Thymus (tissue), 11 donors: ENCODE measurements at regions not wholly inside any gene's neighbourhood (a gene's known extent, or its start where the extent isn't known, plus 50 kb on each side); places are given as distances from the start of the nearest gene placed in this dataset.

Source experiments
- DNase-seq, 9 donors: peaks; one replicate each; pipeline ENCODE4 v3.0.0-alpha.2; 2013; ENCODE audit warnings: low spot score in 9 of 9, low read depth in 6 of 9, missing footprints in 1 of 9
- H3K27ac ChIP-seq, 2 donors: one replicate each; pipeline ENCODE4 v1.5.1; 2013; ENCODE audit warnings: control low read depth in 1 of 2, low read depth in 1 of 2, low read length in 1 of 2, mild to moderate bottlenecking in 1 of 2, moderate library complexity in 1 of 2
- H3K27me3 ChIP-seq, 2 donors: one replicate each; pipeline ENCODE4 v1.5.1; 2013; ENCODE audit warnings: low read length in 1 of 2; ENCODE audit not compliant: control insufficient read depth in 2 of 2, insufficient read depth in 1 of 2
- H3K36me3 ChIP-seq, 2 donors: one replicate each; pipeline ENCODE4 v1.5.1; 2013; ENCODE audit warnings: low read length in 1 of 2, mild to moderate bottlenecking in 1 of 2, moderate library complexity in 1 of 2; ENCODE audit not compliant: control insufficient read depth in 2 of 2, insufficient read depth in 2 of 2
- H3K4me1 ChIP-seq, 2 donors: one replicate each; pipeline ENCODE4 v1.5.1; 2013; ENCODE audit warnings: low read length in 2 of 2; ENCODE audit not compliant: control insufficient read depth in 2 of 2, insufficient read depth in 2 of 2
- H3K4me3 ChIP-seq, 2 donors: one replicate each; pipeline ENCODE4 v1.5.1; 2013; ENCODE audit warnings: low read length in 2 of 2, control low read depth in 1 of 2, mild to moderate bottlenecking in 1 of 2
- H3K9me3 ChIP-seq, 2 donors: one replicate each; pipeline ENCODE4 v1.5.1; 2013; ENCODE audit warnings: low read length in 1 of 2, mild to moderate bottlenecking in 1 of 2; ENCODE audit not compliant: control insufficient read depth in 2 of 2, insufficient read depth in 1 of 2
- WGBS: extraction: QIAGEN DNeasy Blood & Tissue Kit; methylation state at CpG from one replicate; pipeline ENCODE4 v1.1.7; 2013; 5-methylcytosine and 5-hydroxymethylcytosine counted together
- donor health status: healthy.

GRCh38 chr12:89782807-89783206 is 74.2 kb upstream of the ATP2B1 start:
- WGBS: 99% methylated on average over 1 of the region's 1 CpG
- H3K27ac ChIP-seq: no peak overlapping the region
- H3K4me1 ChIP-seq: no peaks in the 10 kb centered on the region
- no peak for DNase-seq
- no peaks in the 10 kb centered on the region for H3K36me3 ChIP-seq
- no peak overlapping the region for H3K4me3 ChIP-seq
- H3K27me3 ChIP-seq: no peaks in the 10 kb centered on the region
- peaks cover 0 to 9% of the 10 kb centered on the region in 2 donors for H3K9me3 ChIP-seq

- 99% methylated on average over 2 of the region's 2 CpGs for WGBS
- no peak for DNase-seq
These were observed 73.4 kb upstream of the ATP2B1 start for GRCh38 chr12:89781946-89782550.

GRCh38 chr12:89781156-89781555 is 72.5 kb upstream of the ATP2B1 start:
- Histone ChIP-seq H3K36me3 (no peaks in the 10 kb centered on the region), H3K27ac (no peak overlapping the region), H3K27me3 (no peaks in the 10 kb centered on the region), H3K4me1 (no peaks in the 10 kb centered on the region), H3K9me3 (peaks cover 0 to 2% of the 10 kb centered on the region in 2 donors), H3K4me3 (no peak overlapping the region)
- DNase-seq: no peak
- 97% methylated on average over 1 of the region's 1 CpG for WGBS

More at GRCh38 chr12:89781946-89782550, 73.4 kb upstream of the ATP2B1 start:
- no peaks in the 10 kb centered on the region for H3K4me1 ChIP-seq
- H3K36me3 ChIP-seq: no peaks in the 10 kb centered on the region
- no peak overlapping the region for H3K4me3 ChIP-seq
- no peak overlapping the region for H3K27ac ChIP-seq
- peaks cover 0 to 9% of the 10 kb centered on the region in 2 donors for H3K9me3 ChIP-seq
- no peaks in the 10 kb centered on the region for H3K27me3 ChIP-seq

GRCh38 chr12:89779090-89779489 is 70.5 kb upstream of the ATP2B1 start:
- no peak overlapping the region for H3K27ac ChIP-seq
- H3K4me3 ChIP-seq: no peak overlapping the region
- WGBS: 95% methylated on average over 1 of the region's 1 CpG

GRCh38 chr12:89777733-89778379 is 69.2 kb upstream of the ATP2B1 start:
- Histone ChIP-seq H3K27ac (no peak overlapping the region), H3K4me1 (no peaks in the 10 kb centered on the region), H3K36me3 (no peaks in the 10 kb centered on the region), H3K27me3 (no peaks in the 10 kb centered on the region), H3K9me3 (no peaks in the 10 kb centered on the region), H3K4me3 (no peak overlapping the region)
- no peak for DNase-seq
- 100% methylated on average over 2 of the region's 2 CpGs for WGBS

More at GRCh38 chr12:89779090-89779489, 70.5 kb upstream of the ATP2B1 start:
- Histone ChIP-seq H3K9me3 (no peaks in the 10 kb centered on the region), H3K4me1 (no peaks in the 10 kb centered on the region), H3K27me3 (no peaks in the 10 kb centered on the region), H3K36me3 (no peaks in the 10 kb centered on the region)
- DNase-seq: no peak

GRCh38 chr12:89775986-89776365 is 67.3 kb upstream of the ATP2B1 start:
- no peaks in the 10 kb centered on the region for H3K27me3 ChIP-seq
- H3K9me3 ChIP-seq: no peaks in the 10 kb centered on the region
- 96% methylated on average over 3 of the region's 3 CpGs for WGBS
- H3K27ac ChIP-seq: no peak overlapping the region
- DNase-seq: no peak
- H3K4me1 ChIP-seq: no peaks in the 10 kb centered on the region
- no peak overlapping the region for H3K4me3 ChIP-seq
- H3K36me3 ChIP-seq: no peaks in the 10 kb centered on the region

- H3K27me3 ChIP-seq: no peaks in the 10 kb centered on the region
- WGBS: 96% methylated on average over 6 of the region's 6 CpGs
- no peaks in the 10 kb centered on the region for H3K9me3 ChIP-seq
- DNase-seq: no peak
- no peak overlapping the region for H3K4me3 ChIP-seq
- H3K27ac ChIP-seq: no peak overlapping the region
- H3K4me1 ChIP-seq: peaks cover under 1 to 4% of the 10 kb centered on the region in 2 donors
- no peaks in the 10 kb centered on the region for H3K36me3 ChIP-seq
These were observed 66.7 kb upstream of the ATP2B1 start for GRCh38 chr12:89775063-89775985.

GRCh38 chr12:89774645-89775044 is 66.0 kb upstream of the ATP2B1 start:
- 94% methylated on average over 1 of the region's 1 CpG for WGBS
- H3K27ac ChIP-seq: no peak overlapping the region
- peaks cover 5 to 8% of the 10 kb centered on the region in 2 donors for H3K4me1 ChIP-seq
- H3K27me3 ChIP-seq: no peaks in the 10 kb centered on the region
- H3K9me3 ChIP-seq: no peaks in the 10 kb centered on the region
- H3K4me3 ChIP-seq: no peak overlapping the region
- no peaks in the 10 kb centered on the region for H3K36me3 ChIP-seq
- DNase-seq: no peak

- Histone ChIP-seq H3K27me3 (no peaks in the 10 kb centered on the region), H3K4me3 (no peak overlapping the region), H3K9me3 (no peaks in the 10 kb centered on the region), H3K4me1 (peaks cover 5 to 8% of the 10 kb centered on the region in 2 donors), H3K27ac (no peak overlapping the region), H3K36me3 (no peaks in the 10 kb centered on the region)
- DNase-seq: peak in 2 of 9 donors; percentile 23 to 41
These were observed 61.8 kb upstream of the ATP2B1 start for GRCh38 chr12:89770391-89770790.
